Calu3 (cell line): ENCODE measurements at regions not wholly inside any gene's neighbourhood (a gene's known extent, or its start where the extent isn't known, plus 50 kb on each side); places are given as distances from the start of the nearest gene placed in this dataset.

Source experiments
- BruUV-seq: library from RNA; stranded (reverse); fragments of 400-500 nt; replicated peaks from 2 replicates; lab custom pipeline; 2021; lab: Mats Ljungman, UMichigan
- CTCF ChIA-PET: fragments of 300-600 bp; sonication (Branson Sonifier 250); formaldehyde crosslinking; loops from one replicate; lab custom pipeline; 2022; ENCODE audit warnings: antibody characterized with exemption; lab: Charles Lee
- DNase-seq: peaks from one replicate; pipeline ENCODE4 v3.0.0; 2022
- H3K27ac Mint-ChIP-seq: one replicate; pipeline ENCODE4 v1.8.0; 2022; ENCODE audit warnings: mixed read lengths; ENCODE audit not compliant: unreplicated experiment
- H3K27me3 Mint-ChIP-seq: one replicate; pipeline ENCODE4 v1.8.0; 2022; ENCODE audit warnings: mixed read lengths; ENCODE audit not compliant: unreplicated experiment
- H3K36me3 Mint-ChIP-seq: one replicate; pipeline ENCODE4 v1.8.0; 2022; ENCODE audit warnings: mild to moderate bottlenecking, moderate library complexity, mixed read lengths; ENCODE audit not compliant: insufficient read depth, unreplicated experiment
- H3K4me1 Mint-ChIP-seq: one replicate; pipeline ENCODE4 v1.8.0; 2022; ENCODE audit warnings: mild to moderate bottlenecking, low read depth, mixed read lengths; ENCODE audit not compliant: unreplicated experiment
- H3K4me3 Mint-ChIP-seq: one replicate; pipeline ENCODE4 v1.8.0; 2022; ENCODE audit warnings: mild to moderate bottlenecking, low read depth, moderate library complexity, mixed read lengths; ENCODE audit not compliant: unreplicated experiment
- H3K9me3 Mint-ChIP-seq: one replicate; pipeline ENCODE4 v1.8.0; 2022; ENCODE audit warnings: low read depth, mixed read lengths; ENCODE audit not compliant: unreplicated experiment
- CTCF ChIP-seq: fragments of 200-600 bp; IDR thresholded peaks from one replicate; pipeline ENCODE4 v1.8.0; 2022; ENCODE audit warnings: antibody characterized with exemption; ENCODE audit not compliant: unreplicated experiment
- intact Hi-C: fragments of 100-400 bp; cut with micrococcal nuclease; formaldehyde crosslinking; loops from one replicate; pipeline ENCODE4 v1.10.0; 2022; ENCODE audit not compliant: unreplicated experiment

GRCh38 chr5:152092580-152092979 is 167.9 kb upstream of the GLRA1 start:
- no peak for DNase-seq
- Mint-ChIP-seq H3K36me3 (no peaks in the 10 kb centered on the region), H3K27ac (no peak overlapping the region), H3K4me3 (no peak overlapping the region), H3K4me1 (no peaks in the 10 kb centered on the region), H3K27me3 (peaks cover 59% of the 10 kb centered on the region), H3K9me3 (no peaks in the 10 kb centered on the region)
- no TSS peak for BruUV-seq
- TF ChIP-seq CTCF = no peak
- intact Hi-C loops = no loop called here
- CTCF ChIA-PET = interaction anchor here (0.6 kb wide), 1 partner anchor 408 kb away, joined by 3 read pairs; no protein-coding TSS in a partner anchor

GRCh38 chr5:152089644-152090043 is 165.0 kb upstream of the GLRA1 start:
- DNase-seq = no peak
- no peak for TF ChIP-seq CTCF
- H3K27me3 Mint-ChIP-seq = peaks cover 49% of the 10 kb centered on the region
- no TSS peak for BruUV-seq
- no peaks in the 10 kb centered on the region for H3K4me1 Mint-ChIP-seq
- no peak overlapping the region for H3K4me3 Mint-ChIP-seq
- no peaks in the 10 kb centered on the region for H3K9me3 Mint-ChIP-seq
- intact Hi-C loops = no loop called here
- no peak overlapping the region for H3K27ac Mint-ChIP-seq
- CTCF ChIA-PET = no interaction called here
- H3K36me3 Mint-ChIP-seq = no peaks in the 10 kb centered on the region

DNA sequence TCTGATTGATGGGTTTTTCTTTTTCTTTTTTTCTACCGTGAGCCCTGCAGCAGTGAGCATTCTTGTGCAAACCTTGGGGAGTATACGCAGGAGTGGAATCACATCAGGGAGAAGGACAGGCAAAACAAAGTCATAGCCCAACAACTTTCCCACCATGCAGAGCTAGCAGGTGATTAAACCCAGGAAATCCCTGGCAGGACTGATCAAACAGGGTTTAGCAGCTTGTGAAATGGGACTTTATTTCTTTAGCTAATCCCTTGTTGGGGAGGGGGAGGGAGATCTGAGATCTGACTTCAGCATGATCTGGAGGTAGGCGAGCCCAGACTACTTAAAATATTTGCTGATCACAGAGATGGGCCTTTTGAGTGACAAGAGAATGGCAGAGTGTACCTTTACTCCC is 162.0 kb upstream of the GLRA1 start:
- intact Hi-C loops = no loop called here
- no peak overlapping the region for H3K27ac Mint-ChIP-seq
- H3K9me3 Mint-ChIP-seq = peaks cover 3% of the 10 kb centered on the region
- CTCF ChIA-PET = no interaction called here
- H3K4me3 Mint-ChIP-seq = no peak overlapping the region
- no peak for TF ChIP-seq CTCF
- no TSS peak for BruUV-seq
- peaks cover 46% of the 10 kb centered on the region for H3K27me3 Mint-ChIP-seq
- no peak for DNase-seq
- no peaks in the 10 kb centered on the region for H3K4me1 Mint-ChIP-seq
- H3K36me3 Mint-ChIP-seq = no peaks in the 10 kb centered on the region

DNA sequence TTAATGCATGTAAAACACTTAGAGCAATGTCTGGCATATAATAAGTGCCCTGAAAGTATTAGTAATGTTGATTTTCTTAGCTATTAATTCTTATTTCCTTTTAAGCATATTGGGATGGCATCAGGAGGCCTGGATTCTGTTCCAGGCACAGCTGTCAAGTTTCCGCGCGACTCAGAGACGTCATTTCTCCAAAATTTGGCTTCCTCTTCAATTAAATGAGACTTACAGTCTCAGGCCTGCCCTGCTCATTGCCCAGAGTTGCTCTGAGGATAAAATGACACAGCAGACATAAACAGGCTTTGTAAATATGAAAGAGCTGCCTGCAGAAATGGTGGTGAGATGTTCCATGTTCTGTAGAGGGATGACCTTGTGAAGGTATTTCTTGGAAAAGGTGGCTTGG is 159.8 kb upstream of the GLRA1 start:
- TF ChIP-seq CTCF = no peak
- H3K4me3 Mint-ChIP-seq = no peak overlapping the region
- BruUV-seq = no TSS peak
- no peaks in the 10 kb centered on the region for H3K36me3 Mint-ChIP-seq
- no peaks in the 10 kb centered on the region for H3K4me1 Mint-ChIP-seq
- CTCF ChIA-PET = no interaction called here
- intact Hi-C loops = no loop called here
- peaks cover 3% of the 10 kb centered on the region for H3K9me3 Mint-ChIP-seq
- H3K27ac Mint-ChIP-seq = no peak overlapping the region
- H3K27me3 Mint-ChIP-seq = peaks cover 24% of the 10 kb centered on the region
- DNase-seq = no peak
